OCI-LY1 (cell line): ENCODE measurements at regions not wholly inside any gene's neighbourhood (a gene's known extent, or its start where the extent isn't known, plus 50 kb on each side); places are given as distances from the start of the nearest gene placed in this dataset.

Experiments
- EZH2 ChIP-seq: fragments of 200-600 bp; sonication (generic), shearing (Covaris generic); IDR thresholded peaks from 2 replicates; pipeline ENCODE4 v1.8.0; 2017; ENCODE audit warnings: borderline replicate concordance, mixed run types, mild to moderate bottlenecking, antibody characterized with exemption, low read length, moderate library complexity, mixed read lengths
- TF ChIP-seq, protein P1 (sequence below): fragments of 200-600 bp; sonication (generic), shearing (Covaris generic); IDR thresholded peaks from 2 replicates; pipeline ENCODE4 v1.5.1; 2017; ENCODE audit warnings: mild to moderate bottlenecking, antibody characterized with exemption, low read length, moderate library complexity, mixed read lengths

DNA sequence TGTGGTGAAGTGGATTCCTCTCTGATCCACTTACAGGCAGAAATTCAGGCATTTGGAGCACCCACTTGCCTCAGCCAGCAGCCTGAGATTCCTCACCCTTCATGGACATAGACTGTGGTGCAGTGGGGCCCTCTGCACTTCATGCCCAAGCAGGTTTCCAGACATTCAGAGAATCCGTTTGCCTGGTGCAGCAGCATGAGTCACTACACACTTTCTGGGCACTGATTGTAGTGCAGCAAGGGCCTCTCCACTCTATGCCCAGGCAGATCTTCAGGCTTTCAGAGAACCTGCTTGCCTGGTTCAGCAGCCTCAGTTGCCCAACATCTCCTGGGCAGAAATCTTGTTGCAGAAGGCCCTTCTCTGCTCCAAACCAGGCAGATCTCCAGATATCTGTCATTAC, 920.9 kb downstream of the SLITRK5 start:
- TF ChIP-seq, protein P1, sequence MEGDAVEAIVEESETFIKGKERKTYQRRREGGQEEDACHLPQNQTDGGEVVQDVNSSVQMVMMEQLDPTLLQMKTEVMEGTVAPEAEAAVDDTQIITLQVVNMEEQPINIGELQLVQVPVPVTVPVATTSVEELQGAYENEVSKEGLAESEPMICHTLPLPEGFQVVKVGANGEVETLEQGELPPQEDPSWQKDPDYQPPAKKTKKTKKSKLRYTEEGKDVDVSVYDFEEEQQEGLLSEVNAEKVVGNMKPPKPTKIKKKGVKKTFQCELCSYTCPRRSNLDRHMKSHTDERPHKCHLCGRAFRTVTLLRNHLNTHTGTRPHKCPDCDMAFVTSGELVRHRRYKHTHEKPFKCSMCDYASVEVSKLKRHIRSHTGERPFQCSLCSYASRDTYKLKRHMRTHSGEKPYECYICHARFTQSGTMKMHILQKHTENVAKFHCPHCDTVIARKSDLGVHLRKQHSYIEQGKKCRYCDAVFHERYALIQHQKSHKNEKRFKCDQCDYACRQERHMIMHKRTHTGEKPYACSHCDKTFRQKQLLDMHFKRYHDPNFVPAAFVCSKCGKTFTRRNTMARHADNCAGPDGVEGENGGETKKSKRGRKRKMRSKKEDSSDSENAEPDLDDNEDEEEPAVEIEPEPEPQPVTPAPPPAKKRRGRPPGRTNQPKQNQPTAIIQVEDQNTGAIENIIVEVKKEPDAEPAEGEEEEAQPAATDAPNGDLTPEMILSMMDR, result no peak
- no peak for TF ChIP-seq EZH2
